ENCODE measurements at regions not wholly inside any gene's neighbourhood (a gene's known extent, or its start where the extent isn't known, plus 50 kb on each side); places are given as distances from the start of the nearest gene placed in this dataset.

GRCh38 chr6:74287441-74287840, 591.4 kb downstream of the CD109 start:
- H3K4me1 ChIP-seq (ENCODE audit: insufficient read depth, low read length, severe bottlenecking): no peaks in the 10 kb centered on the region
- H3K9me2 ChIP-seq (ENCODE audit: low read depth, low read length): no peaks in the 10 kb centered on the region
- H3K4me2 ChIP-seq (ENCODE audit: low read length): no peak overlapping the region
- no peaks in the 10 kb centered on the region for H3K9me3 ChIP-seq (ENCODE audit: low read length)
- no peaks in the 10 kb centered on the region for H3F3A ChIP-seq (ENCODE audit: insufficient read depth, low read length)
- no peak overlapping the region for H3K27ac ChIP-seq (ENCODE audit: low read depth, low read length, poor library complexity, severe bottlenecking)
- no peak overlapping the region for H3K9ac ChIP-seq (ENCODE audit: low read length)
- H4K20me1 ChIP-seq (ENCODE audit: insufficient read depth, low read length): no peaks in the 10 kb centered on the region
- no peak overlapping the region for H3K4me3 ChIP-seq (ENCODE audit: low read depth, low read length, poor library complexity, severe bottlenecking)
- TF ChIP-seq, protein P1, sequence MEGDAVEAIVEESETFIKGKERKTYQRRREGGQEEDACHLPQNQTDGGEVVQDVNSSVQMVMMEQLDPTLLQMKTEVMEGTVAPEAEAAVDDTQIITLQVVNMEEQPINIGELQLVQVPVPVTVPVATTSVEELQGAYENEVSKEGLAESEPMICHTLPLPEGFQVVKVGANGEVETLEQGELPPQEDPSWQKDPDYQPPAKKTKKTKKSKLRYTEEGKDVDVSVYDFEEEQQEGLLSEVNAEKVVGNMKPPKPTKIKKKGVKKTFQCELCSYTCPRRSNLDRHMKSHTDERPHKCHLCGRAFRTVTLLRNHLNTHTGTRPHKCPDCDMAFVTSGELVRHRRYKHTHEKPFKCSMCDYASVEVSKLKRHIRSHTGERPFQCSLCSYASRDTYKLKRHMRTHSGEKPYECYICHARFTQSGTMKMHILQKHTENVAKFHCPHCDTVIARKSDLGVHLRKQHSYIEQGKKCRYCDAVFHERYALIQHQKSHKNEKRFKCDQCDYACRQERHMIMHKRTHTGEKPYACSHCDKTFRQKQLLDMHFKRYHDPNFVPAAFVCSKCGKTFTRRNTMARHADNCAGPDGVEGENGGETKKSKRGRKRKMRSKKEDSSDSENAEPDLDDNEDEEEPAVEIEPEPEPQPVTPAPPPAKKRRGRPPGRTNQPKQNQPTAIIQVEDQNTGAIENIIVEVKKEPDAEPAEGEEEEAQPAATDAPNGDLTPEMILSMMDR (IDR thresholded peaks at IDR 0.05; ENCODE audit: low read length): no peak
- TF ChIP-seq EZH2 (IDR thresholded peaks at IDR 0.05; ENCODE audit: borderline replicate concordance, low read length): no peak
- no peaks in the 10 kb centered on the region for H3K27me3 ChIP-seq (ENCODE audit: insufficient read depth, low read length)
- no peak overlapping the region for H2AFZ ChIP-seq (ENCODE audit: low read length)
- no peaks in the 10 kb centered on the region for H3K36me3 ChIP-seq (ENCODE audit: insufficient read depth, low read length)
- no peaks in the 10 kb centered on the region for H3K79me2 ChIP-seq (ENCODE audit: insufficient read depth, low read length)

- Histone ChIP-seq H3K4me2 (ENCODE audit: low read length) (no peak overlapping the region), H3K9me3 (ENCODE audit: low read length) (no peaks in the 10 kb centered on the region), H4K20me1 (ENCODE audit: insufficient read depth, low read length) (no peaks in the 10 kb centered on the region), H3K27ac (ENCODE audit: low read depth, low read length, poor library complexity, severe bottlenecking) (no peak overlapping the region), H3K9ac (ENCODE audit: low read length) (no peak overlapping the region), H3K9me2 (ENCODE audit: low read depth, low read length) (no peaks in the 10 kb centered on the region), H3F3A (ENCODE audit: insufficient read depth, low read length) (no peaks in the 10 kb centered on the region), H3K4me1 (ENCODE audit: insufficient read depth, low read length, severe bottlenecking) (no peaks in the 10 kb centered on the region), H3K79me2 (ENCODE audit: insufficient read depth, low read length) (no peaks in the 10 kb centered on the region), H3K36me3 (ENCODE audit: insufficient read depth, low read length) (no peaks in the 10 kb centered on the region), H3K27me3 (ENCODE audit: insufficient read depth, low read length) (no peaks in the 10 kb centered on the region), H2AFZ (ENCODE audit: low read length) (no peak overlapping the region), H3K4me3 (ENCODE audit: low read depth, low read length, poor library complexity, severe bottlenecking) (no peak overlapping the region)
- TF ChIP-seq, protein P1 (IDR thresholded peaks at IDR 0.05; ENCODE audit: low read length): no peak
- TF ChIP-seq EZH2 (IDR thresholded peaks at IDR 0.05; ENCODE audit: borderline replicate concordance, low read length): no peak
Observed at GRCh38 chr6:74284284-74284683, 588.3 kb downstream of the CD109 start.

DNA sequence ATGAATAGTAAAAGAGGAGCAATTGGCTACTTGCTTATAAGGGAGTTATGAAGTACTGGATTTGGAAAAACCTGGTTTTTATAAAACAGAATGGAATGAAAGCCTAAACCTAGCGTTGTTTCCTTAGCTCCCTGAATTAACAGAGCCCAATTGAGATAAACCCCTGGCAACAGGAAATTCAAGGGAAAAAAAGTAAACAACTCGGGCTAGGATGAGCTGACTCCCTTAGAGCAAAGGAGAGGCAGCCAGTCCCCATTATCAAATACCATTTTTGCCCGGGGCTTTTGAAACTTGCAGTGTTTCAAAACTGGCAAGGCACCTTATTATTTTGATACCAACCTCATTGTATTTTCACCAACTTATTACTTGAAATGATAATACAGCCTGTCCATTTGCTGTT, 587.5 kb downstream of the CD109 start:
- Histone ChIP-seq H3K4me3 (ENCODE audit: low read depth, low read length, poor library complexity, severe bottlenecking) (no peak overlapping the region), H3K36me3 (ENCODE audit: insufficient read depth, low read length) (no peaks in the 10 kb centered on the region), H3K9ac (ENCODE audit: low read length) (no peak overlapping the region), H3K9me2 (ENCODE audit: low read depth, low read length) (no peaks in the 10 kb centered on the region), H3K27ac (ENCODE audit: low read depth, low read length, poor library complexity, severe bottlenecking) (no peak overlapping the region), H3K27me3 (ENCODE audit: insufficient read depth, low read length) (no peaks in the 10 kb centered on the region), H3K9me3 (ENCODE audit: low read length) (no peaks in the 10 kb centered on the region), H3F3A (ENCODE audit: insufficient read depth, low read length) (no peaks in the 10 kb centered on the region), H3K4me1 (ENCODE audit: insufficient read depth, low read length, severe bottlenecking) (no peaks in the 10 kb centered on the region), H3K79me2 (ENCODE audit: insufficient read depth, low read length) (no peaks in the 10 kb centered on the region), H3K4me2 (ENCODE audit: low read length) (no peak overlapping the region), H2AFZ (ENCODE audit: low read length) (no peak overlapping the region), H4K20me1 (ENCODE audit: insufficient read depth, low read length) (no peaks in the 10 kb centered on the region)
- no peak for TF ChIP-seq EZH2 (IDR thresholded peaks at IDR 0.05; ENCODE audit: borderline replicate concordance, low read length)
- TF ChIP-seq, protein P1 (IDR thresholded peaks at IDR 0.05; ENCODE audit: low read length): no peak
